Activated naive CD8-positive, alpha-beta T cell treated with anti-CD3 and anti-CD28 coated beads for 36 hours (primary cell): ENCODE measurements at regions not wholly inside any gene's neighbourhood (a gene's known extent, or its start where the extent isn't known, plus 50 kb on each side); places are given as distances from the start of the nearest gene placed in this dataset.

Source experiments
- DNase-seq: peaks from one replicate; pipeline ENCODE4 v3.0.0; 2021
- H3K27ac Mint-ChIP-seq: one replicate; pipeline ENCODE4 v1.8.0; 2022; ENCODE audit warnings: mild to moderate bottlenecking, moderate library complexity, mixed read lengths
- H3K27me3 Mint-ChIP-seq: one replicate; pipeline ENCODE4 v1.8.0; 2022; ENCODE audit warnings: mild to moderate bottlenecking, mixed read lengths
- H3K36me3 Mint-ChIP-seq: one replicate; pipeline ENCODE4 v1.8.0; 2021; ENCODE audit warnings: mild to moderate bottlenecking, mixed read lengths
- H3K4me1 Mint-ChIP-seq: one replicate; pipeline ENCODE4 v1.8.0; 2021; ENCODE audit warnings: mixed read lengths
- H3K4me3 Mint-ChIP-seq: one replicate; pipeline ENCODE4 v1.8.0; 2022; ENCODE audit warnings: mild to moderate bottlenecking, moderate library complexity, mixed read lengths
- H3K9me3 Mint-ChIP-seq: one replicate; pipeline ENCODE4 v1.8.0; 2022; ENCODE audit warnings: mixed read lengths

- no peak for DNase-seq
- H3K4me3 Mint-ChIP-seq: no peak overlapping the region
- no peaks in the 10 kb centered on the region for H3K4me1 Mint-ChIP-seq
- H3K27me3 Mint-ChIP-seq: no peaks in the 10 kb centered on the region
- H3K27ac Mint-ChIP-seq: no peak overlapping the region
- no peaks in the 10 kb centered on the region for H3K36me3 Mint-ChIP-seq
- peaks cover 1% of the 10 kb centered on the region for H3K9me3 Mint-ChIP-seq
Observed at GRCh38 chr12:126483145-126484068, 1418.2 kb downstream of the AACS start.

GRCh38 chr12:126487431-126487980 is 1422.3 kb downstream of the AACS start:
- no peaks in the 10 kb centered on the region for H3K27me3 Mint-ChIP-seq
- no peak for DNase-seq
- H3K36me3 Mint-ChIP-seq: no peaks in the 10 kb centered on the region
- no peak overlapping the region for H3K27ac Mint-ChIP-seq
- no peak overlapping the region for H3K4me3 Mint-ChIP-seq
- H3K4me1 Mint-ChIP-seq: no peaks in the 10 kb centered on the region
- H3K9me3 Mint-ChIP-seq: peaks cover 5% of the 10 kb centered on the region

DNA sequence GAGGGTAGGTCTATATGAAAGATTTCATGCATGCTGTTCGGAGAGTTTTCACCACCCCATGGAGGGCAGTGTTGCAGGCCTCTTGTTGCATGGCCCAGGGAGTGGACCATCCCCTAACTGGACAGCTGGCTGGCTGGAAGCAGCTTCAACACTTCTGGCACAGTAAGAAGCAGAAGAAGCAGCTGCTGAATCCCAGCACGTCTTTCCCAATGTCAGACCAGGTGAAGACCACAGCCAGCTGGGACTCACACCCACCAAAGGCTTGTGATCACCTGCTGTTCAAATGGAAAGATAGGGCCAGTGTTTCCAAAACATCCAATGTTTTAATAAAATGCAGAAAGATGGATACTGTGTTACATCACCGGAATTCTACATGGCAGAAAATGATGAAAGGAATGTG is 1423.6 kb downstream of the AACS start:
- Mint-ChIP-seq H3K9me3 (peaks cover 7% of the 10 kb centered on the region), H3K27ac (no peak overlapping the region), H3K4me1 (no peaks in the 10 kb centered on the region), H3K27me3 (no peaks in the 10 kb centered on the region), H3K36me3 (no peaks in the 10 kb centered on the region), H3K4me3 (no peak overlapping the region)
- DNase-seq: no peak

- Mint-ChIP-seq H3K27ac (no peak overlapping the region), H3K4me3 (no peak overlapping the region), H3K27me3 (no peaks in the 10 kb centered on the region), H3K4me1 (no peaks in the 10 kb centered on the region), H3K36me3 (no peaks in the 10 kb centered on the region), H3K9me3 (peaks cover 7% of the 10 kb centered on the region)
- no peak for DNase-seq
Observed at GRCh38 chr12:126492181-126492580, 1426.9 kb downstream of the AACS start.

DNA sequence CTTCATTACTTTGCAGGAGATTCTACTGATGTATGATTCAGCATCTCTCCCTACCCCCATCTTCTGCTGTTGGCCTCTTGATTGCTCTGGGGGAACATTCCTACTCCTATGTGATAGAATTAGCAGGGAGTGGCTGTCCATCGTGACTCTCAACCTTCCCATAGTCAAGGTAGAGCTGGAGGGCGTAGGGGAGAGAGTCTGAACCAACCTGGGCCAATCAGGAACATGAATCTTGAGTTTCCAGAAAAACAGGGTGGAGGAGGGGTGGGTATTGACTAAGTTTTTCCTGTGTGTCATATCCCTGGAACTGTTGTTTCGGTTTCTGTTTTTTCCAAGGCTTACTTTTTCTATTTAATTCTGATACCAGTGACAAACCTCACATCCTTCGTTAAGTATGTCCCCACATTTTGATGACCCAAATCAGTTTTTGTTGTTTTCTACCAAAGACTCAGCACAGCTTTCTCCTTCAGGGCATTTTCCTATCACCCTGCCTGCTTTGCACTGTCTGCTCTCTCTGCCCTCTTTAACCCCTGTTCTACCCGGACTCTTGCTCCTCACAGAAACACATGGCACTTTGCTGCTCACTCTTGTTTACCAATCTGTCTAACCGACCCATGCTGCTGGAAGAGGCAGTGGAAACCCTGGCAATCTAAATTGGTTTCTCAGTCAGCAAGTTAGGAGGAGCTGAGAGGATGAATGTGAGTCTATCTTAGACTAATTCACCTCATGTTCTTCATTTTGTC is 1428.3 kb downstream of the AACS start:
- Mint-ChIP-seq H3K4me3 (no peak overlapping the region), H3K9me3 (peaks cover 7% of the 10 kb centered on the region), H3K4me1 (no peaks in the 10 kb centered on the region), H3K27ac (no peak overlapping the region), H3K36me3 (no peaks in the 10 kb centered on the region), H3K27me3 (no peaks in the 10 kb centered on the region)
- no peak for DNase-seq

- H3K4me1 Mint-ChIP-seq: no peaks in the 10 kb centered on the region
- H3K27me3 Mint-ChIP-seq: no peaks in the 10 kb centered on the region
- H3K9me3 Mint-ChIP-seq: peaks cover 2% of the 10 kb centered on the region
- no peak overlapping the region for H3K27ac Mint-ChIP-seq
- no peaks in the 10 kb centered on the region for H3K36me3 Mint-ChIP-seq
- H3K4me3 Mint-ChIP-seq: no peak overlapping the region
- no peak for DNase-seq
Observed at GRCh38 chr12:126496201-126496600, 1431.0 kb downstream of the AACS start.

DNA sequence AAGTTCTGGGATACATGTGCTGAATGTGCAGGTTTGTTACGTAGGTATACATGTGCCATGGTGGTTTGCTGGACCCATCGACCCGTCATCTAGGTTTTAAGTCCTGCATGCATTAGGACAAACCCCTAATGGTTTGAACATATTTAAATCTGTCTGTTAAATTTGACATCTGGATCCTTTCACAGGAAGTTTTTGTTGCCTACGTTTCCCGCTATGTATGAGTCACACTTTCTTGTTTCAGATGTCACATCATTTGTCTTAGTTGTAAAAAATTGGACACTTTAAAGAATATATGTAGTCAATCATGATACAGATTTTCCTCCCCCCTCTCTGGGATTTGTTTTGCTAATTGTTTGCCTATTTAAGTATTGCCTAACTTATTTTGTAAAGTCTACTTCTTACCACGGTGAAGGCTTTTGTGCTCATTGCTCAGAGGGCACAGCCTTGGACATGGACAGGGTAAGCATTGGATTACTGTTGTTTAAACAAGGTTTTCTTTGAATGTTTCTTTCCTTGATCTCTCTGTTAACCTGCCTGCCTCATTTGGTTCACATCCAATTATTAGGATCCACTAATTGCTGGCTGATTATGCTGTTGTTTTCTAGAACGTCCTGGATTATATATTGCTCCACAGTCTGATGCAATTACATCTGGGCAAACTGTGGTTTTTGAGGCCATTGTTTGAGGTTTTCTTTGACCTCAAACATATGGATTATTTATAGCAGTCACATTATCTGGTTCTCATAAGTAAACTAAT is 1441.4 kb downstream of the AACS start:
- Mint-ChIP-seq H3K36me3 (no peaks in the 10 kb centered on the region), H3K27me3 (no peaks in the 10 kb centered on the region), H3K4me3 (no peak overlapping the region), H3K4me1 (no peaks in the 10 kb centered on the region), H3K9me3 (peaks cover 8% of the 10 kb centered on the region), H3K27ac (no peak overlapping the region)
- DNase-seq: no peak

GRCh38 chr12:126507231-126507630 is 1442.0 kb downstream of the AACS start:
- Mint-ChIP-seq H3K36me3 (no peaks in the 10 kb centered on the region), H3K27me3 (no peaks in the 10 kb centered on the region), H3K4me3 (no peak overlapping the region), H3K9me3 (peaks cover 8% of the 10 kb centered on the region), H3K27ac (no peak overlapping the region), H3K4me1 (no peaks in the 10 kb centered on the region)
- no peak for DNase-seq

GRCh38 chr12:126509572-126509971 is 1444.3 kb downstream of the AACS start:
- H3K36me3 Mint-ChIP-seq: no peaks in the 10 kb centered on the region
- DNase-seq: no peak
- no peak overlapping the region for H3K4me3 Mint-ChIP-seq
- H3K27me3 Mint-ChIP-seq: no peaks in the 10 kb centered on the region
- peaks cover 8% of the 10 kb centered on the region for H3K9me3 Mint-ChIP-seq
- H3K27ac Mint-ChIP-seq: no peak overlapping the region
- no peaks in the 10 kb centered on the region for H3K4me1 Mint-ChIP-seq

GRCh38 chr12:126510630-126511029 is 1445.4 kb downstream of the AACS start:
- Mint-ChIP-seq H3K4me3 (no peak overlapping the region), H3K4me1 (no peaks in the 10 kb centered on the region), H3K27ac (no peak overlapping the region), H3K9me3 (peaks cover 8% of the 10 kb centered on the region), H3K27me3 (no peaks in the 10 kb centered on the region), H3K36me3 (no peaks in the 10 kb centered on the region)
- DNase-seq: no peak

- no peaks in the 10 kb centered on the region for H3K4me1 Mint-ChIP-seq
- H3K27me3 Mint-ChIP-seq: no peaks in the 10 kb centered on the region
- H3K4me3 Mint-ChIP-seq: no peak overlapping the region
- DNase-seq: no peak
- H3K36me3 Mint-ChIP-seq: no peaks in the 10 kb centered on the region
- no peaks in the 10 kb centered on the region for H3K9me3 Mint-ChIP-seq
- no peak overlapping the region for H3K27ac Mint-ChIP-seq
Observed at GRCh38 chr12:126512916-126513913, 1448.0 kb downstream of the AACS start.

GRCh38 chr12:126518596-126519200 is 1453.5 kb downstream of the AACS start:
- Mint-ChIP-seq H3K27me3 (no peaks in the 10 kb centered on the region), H3K36me3 (no peaks in the 10 kb centered on the region), H3K9me3 (peaks cover 2% of the 10 kb centered on the region), H3K4me3 (no peak overlapping the region), H3K27ac (no peak overlapping the region), H3K4me1 (no peaks in the 10 kb centered on the region)
- DNase-seq: no peak

DNA sequence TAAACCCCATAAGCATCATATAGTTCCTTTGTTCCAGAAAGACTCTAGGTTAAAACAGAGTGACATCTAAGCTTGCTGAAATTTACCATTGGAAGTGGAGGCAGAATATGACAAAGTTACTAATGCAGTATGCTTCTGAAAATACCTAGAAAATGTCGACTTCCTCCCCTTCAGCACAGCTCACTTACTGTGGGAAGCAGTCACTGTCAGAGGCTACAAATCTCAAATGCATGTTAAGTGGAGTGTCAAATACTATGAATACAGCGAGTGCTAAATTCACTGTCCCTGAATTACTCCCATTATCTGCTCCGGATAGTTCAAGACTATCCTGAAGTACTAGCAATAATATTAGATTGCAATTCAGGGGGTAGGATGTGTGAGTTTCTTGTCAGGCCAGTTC is 1454.6 kb downstream of the AACS start:
- no peak overlapping the region for H3K27ac Mint-ChIP-seq
- H3K36me3 Mint-ChIP-seq: no peaks in the 10 kb centered on the region
- no peaks in the 10 kb centered on the region for H3K27me3 Mint-ChIP-seq
- H3K4me3 Mint-ChIP-seq: no peak overlapping the region
- H3K4me1 Mint-ChIP-seq: no peaks in the 10 kb centered on the region
- H3K9me3 Mint-ChIP-seq: peaks cover 4% of the 10 kb centered on the region
- DNase-seq: no peak

DNA sequence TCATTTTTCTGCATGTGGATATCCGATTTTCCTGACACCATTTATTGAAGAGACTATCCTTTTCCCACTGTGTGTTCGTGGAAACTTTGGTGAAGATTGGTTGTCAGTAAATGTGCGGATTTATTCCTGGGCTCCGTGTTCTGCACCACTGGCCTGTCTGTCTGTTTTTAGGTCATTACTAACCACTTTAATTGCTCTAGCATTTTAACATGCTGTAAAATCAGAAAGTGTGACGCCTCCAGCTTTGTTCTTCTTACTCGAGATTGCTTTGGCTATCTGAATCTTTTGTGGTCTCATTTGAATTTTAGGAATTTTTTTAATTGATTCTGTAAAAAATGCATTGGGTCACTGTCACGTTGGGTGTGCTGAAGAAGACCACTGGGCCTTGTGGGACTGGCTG is 1458.7 kb downstream of the AACS start:
- H3K27me3 Mint-ChIP-seq: no peaks in the 10 kb centered on the region
- no peak overlapping the region for H3K4me3 Mint-ChIP-seq
- no peak overlapping the region for H3K27ac Mint-ChIP-seq
- peaks cover 4% of the 10 kb centered on the region for H3K9me3 Mint-ChIP-seq
- no peaks in the 10 kb centered on the region for H3K36me3 Mint-ChIP-seq
- no peaks in the 10 kb centered on the region for H3K4me1 Mint-ChIP-seq
- no peak for DNase-seq
